Muscle of arm (tissue), 1 donor: ENCODE measurements at regions not wholly inside any gene's neighbourhood (a gene's known extent, or its start where the extent isn't known, plus 50 kb on each side); places are given as distances from the start of the nearest gene placed in this dataset.
A peak's percentile ranks its signal among the peaks of the same experiment; 100 is the strongest.

Source experiments
- DNase-seq: peaks from one replicate; pipeline ENCODE4 v3.0.0-alpha.2; 2013

GRCh38 chr2:217444509-217444908 lies 558.3 kb downstream of the TNS1 start:
- DNase-seq, result no peak

DNA sequence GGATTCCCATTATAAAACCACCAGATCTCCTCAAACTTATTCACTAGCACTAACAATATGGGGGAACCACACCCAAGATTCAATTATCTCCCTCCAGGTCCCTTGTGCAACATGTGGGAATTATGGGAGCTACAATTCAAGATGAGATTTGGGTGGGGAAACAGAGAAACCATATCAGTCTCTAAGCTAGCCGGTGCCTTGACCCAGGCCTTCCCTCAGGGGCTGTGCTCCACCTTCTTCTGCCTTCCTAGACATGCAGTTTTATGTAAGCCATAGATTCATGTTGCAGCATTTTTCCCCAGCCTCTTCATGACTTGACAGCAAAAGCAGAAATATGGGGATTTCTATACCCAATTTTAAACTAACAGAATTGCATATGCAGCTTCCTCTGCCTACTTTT lies 559.2 kb downstream of the TNS1 start:
- DNase-seq, result no peak

DNA sequence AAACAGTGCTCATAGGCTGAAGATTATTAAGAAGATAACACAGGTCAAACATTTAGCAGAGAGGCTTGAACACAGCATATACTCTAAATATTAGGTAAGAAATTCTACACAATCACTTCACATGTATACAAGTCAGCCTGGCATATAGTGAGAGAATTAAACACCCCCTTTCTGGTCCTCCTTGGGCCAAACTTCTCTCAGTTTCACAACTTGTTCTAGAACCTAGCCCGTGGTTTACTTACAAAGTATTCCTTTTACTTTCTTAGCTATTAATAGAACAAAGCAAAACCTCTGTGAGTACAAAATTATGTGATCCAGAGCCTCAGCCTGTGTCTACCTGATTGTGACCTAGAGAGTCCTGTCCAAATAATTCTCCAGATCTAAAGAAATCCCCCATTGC lies 562.8 kb downstream of the TNS1 start:
- DNase-seq, result no peak

- no peak for DNase-seq
Observed at GRCh38 chr2:217438821-217439220, 564.0 kb downstream of the TNS1 start.

DNA sequence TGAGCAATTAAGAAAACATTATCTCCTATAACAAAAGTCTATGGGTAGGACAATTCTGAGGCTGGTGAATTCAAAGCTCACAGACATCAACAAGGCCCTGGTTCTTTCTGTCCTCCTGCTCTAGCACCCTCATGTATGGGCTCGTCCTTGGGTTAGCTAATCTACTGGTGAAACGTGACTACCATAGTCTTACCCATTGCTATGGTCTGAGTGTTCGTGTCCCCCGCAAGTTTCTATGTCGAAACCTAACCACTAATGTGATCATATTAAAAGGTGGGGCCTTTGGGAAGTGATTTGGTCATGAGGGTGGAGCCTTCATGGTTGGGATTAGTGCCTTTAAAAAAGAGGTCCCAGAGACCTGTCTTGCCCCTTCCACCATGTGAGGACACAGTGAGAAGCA lies 564.7 kb downstream of the TNS1 start:
- no peak for DNase-seq

- DNase-seq, result peak; percentile 35
Observed at GRCh38 chr2:217437290-217437870, 565.4 kb downstream of the TNS1 start.

- no peak for DNase-seq
Observed at GRCh38 chr2:217436386-217436785, 566.4 kb downstream of the TNS1 start.

- DNase-seq, result peak; percentile 94
Observed at GRCh38 chr2:217434180-217434975, 568.4 kb downstream of the TNS1 start.

DNA sequence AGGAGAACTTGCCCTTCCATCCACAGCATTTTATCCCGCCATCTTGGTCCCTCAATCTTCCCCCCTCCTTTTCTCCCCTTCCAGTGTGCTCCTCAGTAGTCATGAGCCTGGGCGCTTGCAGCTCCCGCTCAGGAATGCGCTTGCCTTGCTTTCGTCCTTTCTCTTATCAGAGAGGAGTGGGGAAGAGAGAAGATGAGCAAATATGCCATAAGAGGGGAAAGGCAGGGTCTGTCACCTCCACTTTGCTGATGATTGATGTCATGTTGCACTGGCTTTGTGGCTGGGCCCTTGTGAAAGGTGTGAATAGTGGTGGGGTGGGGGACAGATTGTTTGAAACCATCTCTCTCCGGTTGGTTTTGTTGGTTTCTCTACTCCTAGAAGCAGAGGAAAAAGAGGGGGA lies 569.3 kb downstream of the TNS1 start:
- DNase-seq, result no peak

GRCh38 chr2:217431577-217432269 lies 571.1 kb downstream of the TNS1 start:
- DNase-seq, result no peak

DNA sequence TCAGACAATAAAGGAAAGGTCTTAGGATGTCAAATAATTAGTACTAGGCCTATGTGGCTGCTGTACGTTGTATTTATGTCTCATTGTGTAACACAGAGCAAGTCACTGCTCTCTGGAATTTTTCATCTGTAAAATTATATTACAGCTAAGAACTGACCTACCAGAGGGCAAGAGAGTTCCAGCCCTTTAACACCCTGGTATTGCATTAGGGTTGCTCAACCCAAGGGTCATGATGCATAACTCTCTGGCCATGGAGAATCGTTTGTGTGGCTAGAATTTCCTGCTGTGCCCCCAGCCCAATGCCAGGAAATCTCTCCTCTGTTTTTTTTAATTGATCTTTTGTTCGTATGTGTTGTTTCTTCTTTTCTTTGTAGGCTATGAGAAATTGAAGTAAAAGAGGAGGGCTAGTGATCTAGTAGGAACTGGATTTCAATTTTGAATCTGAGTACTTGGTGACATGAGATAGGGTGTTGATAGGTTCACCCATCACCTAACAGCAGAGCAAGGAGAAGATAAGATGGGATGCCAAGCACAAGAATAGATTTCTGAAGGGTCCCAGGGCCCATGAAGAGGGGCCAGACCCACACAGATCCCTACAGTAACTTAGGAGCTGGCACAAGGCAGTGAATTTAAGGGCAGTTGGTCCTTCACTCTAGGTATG lies 571.2 kb upstream of the TNP1 start:
- no peak for DNase-seq

GRCh38 chr2:217429981-217430500 lies 570.2 kb upstream of the TNP1 start:
- no peak for DNase-seq

DNA sequence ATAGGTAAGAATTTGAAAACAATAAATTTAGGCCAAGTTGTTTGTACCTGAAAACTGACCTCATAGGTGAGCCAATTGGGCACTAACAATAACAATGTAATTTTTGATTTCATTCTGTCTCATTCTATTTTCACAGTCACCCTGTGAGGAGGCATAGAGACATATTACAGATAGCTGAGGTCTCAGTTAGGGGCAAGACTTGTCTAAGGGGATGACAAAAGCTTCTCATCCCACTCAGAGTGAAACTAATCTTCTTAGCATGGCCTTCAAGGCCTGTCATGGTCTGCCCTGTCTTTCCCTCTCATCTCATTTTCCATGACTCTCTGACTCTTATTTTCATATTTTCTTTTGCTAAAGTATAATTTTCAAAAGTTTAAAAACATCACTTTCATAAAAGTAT lies 562.0 kb upstream of the TNP1 start:
- DNase-seq, result no peak

- DNase-seq, result no peak
Observed at GRCh38 chr2:217420854-217421253, 561.0 kb upstream of the TNP1 start.

- DNase-seq, result no peak
Observed at GRCh38 chr2:217419055-217419671, 559.3 kb upstream of the TNP1 start.

DNA sequence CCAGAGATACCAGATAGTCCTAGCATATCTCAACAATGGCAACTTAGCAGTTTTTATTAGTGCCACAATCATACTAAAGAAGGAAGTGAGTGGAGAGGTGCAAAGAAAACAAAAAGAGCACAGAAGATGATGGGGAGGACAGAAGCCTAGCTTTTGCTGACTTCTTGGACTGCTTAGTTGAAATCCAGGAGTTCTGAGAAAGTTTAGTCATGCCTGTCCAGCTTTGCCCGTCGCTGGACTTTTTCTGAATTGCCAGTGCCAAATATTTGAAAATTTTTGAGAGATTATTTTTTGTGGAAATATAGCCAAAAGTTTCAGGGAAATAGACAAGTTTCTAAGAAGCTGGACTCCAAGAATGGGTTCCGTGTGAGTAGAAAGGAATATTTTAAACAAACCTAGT lies 558.7 kb upstream of the TNP1 start:
- DNase-seq, result no peak

- no peak for DNase-seq
Observed at GRCh38 chr2:217418090-217418489, 558.2 kb upstream of the TNP1 start.

- DNase-seq, result no peak
Observed at GRCh38 chr2:217417536-217417935, 557.7 kb upstream of the TNP1 start.

GRCh38 chr2:217415316-217415715 lies 555.5 kb upstream of the TNP1 start:
- no peak for DNase-seq

- DNase-seq, result no peak
Observed at GRCh38 chr2:217414429-217414828, 554.6 kb upstream of the TNP1 start.

DNA sequence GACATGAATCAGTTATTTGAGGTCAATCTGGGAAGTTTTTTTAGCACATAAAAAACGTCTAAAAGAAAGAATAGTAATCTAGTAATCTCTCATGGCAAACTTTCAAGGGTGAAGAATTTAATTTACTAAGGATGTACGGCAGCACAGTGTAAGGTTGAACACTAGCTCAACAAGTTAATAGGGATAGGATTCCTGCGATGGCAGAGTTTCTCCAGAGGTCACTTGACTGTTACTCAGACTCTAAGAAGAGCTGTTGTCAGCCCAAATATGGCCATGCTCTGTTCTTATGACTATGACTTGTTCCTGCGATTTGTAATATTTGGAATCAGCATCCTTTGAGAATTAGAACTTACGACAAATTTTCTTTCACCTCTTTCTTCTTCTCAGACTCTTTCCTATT lies 553.3 kb upstream of the TNP1 start:
- no peak for DNase-seq

- DNase-seq, result no peak
Observed at GRCh38 chr2:217412721-217413120, 552.9 kb upstream of the TNP1 start.
